HUES64 (cell line): ENCODE measurements at regions not wholly inside any gene's neighbourhood (a gene's known extent, or its start where the extent isn't known, plus 50 kb on each side); places are given as distances from the start of the nearest gene placed in this dataset.

Experiments used
- H3K27ac ChIP-seq: 2 replicates; pipeline ENCODE4 v1.7.0; 2013; ENCODE audit warnings: low read depth, low read length, inconsistent platforms
- H3K27me3 ChIP-seq: 2 replicates; pipeline ENCODE4 v1.6.1; 2013; ENCODE audit warnings: mild to moderate bottlenecking, low read length; ENCODE audit not compliant: insufficient read depth
- H3K36me3 ChIP-seq: 2 replicates; pipeline ENCODE4 v1.6.1; 2013; ENCODE audit warnings: mild to moderate bottlenecking, low read length; ENCODE audit not compliant: insufficient read depth
- H3K4me1 ChIP-seq: 2 replicates; pipeline ENCODE4 v1.6.1; 2013; ENCODE audit warnings: mild to moderate bottlenecking, low read length, moderate library complexity; ENCODE audit not compliant: insufficient read depth
- H3K4me3 ChIP-seq: 2 replicates; pipeline ENCODE4 v1.5.1; 2013; ENCODE audit warnings: mild to moderate bottlenecking, low read length, moderate library complexity
- H3K9ac ChIP-seq: 2 replicates; pipeline ENCODE4 v1.6.1; 2013; ENCODE audit warnings: mild to moderate bottlenecking, low read depth, low read length
- H3K9me3 ChIP-seq: 2 replicates; pipeline ENCODE4 v1.6.1; 2013; ENCODE audit warnings: low read depth, low read length; ENCODE audit not compliant: insufficient read depth
- WGBS: fragments of 150-250, 120-280 bp; methylation state at CpG from one replicate; pipeline ENCODE4 v1.1.7; 2013; ENCODE audit warnings: missing lambda C conversion rate; 5-methylcytosine and 5-hydroxymethylcytosine counted together

DNA sequence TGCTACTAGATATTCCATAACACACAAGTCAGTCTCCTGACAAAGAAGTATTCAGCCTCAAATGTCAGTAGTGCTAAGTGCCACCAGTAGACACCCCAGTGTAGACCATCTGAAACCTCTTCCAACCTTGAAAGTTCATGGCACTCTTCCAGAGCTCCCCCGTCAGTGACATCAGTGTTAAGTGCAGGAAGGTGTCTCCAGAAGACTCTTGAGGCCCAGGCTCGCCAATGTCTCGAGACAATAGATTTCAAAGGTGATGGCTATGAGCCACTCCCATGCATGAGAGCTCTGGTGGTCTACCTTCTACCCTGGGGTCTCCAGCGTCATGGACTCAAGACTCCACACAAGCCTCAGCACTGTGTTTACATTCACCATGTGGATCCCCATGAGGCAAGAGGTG lies 183.8 kb downstream of the SMAD2 start:
- Histone ChIP-seq H3K36me3 (no peaks in the 10 kb centered on the region), H3K4me1 (no peaks in the 10 kb centered on the region), H3K27ac (no peak overlapping the region), H3K9me3 (no peaks in the 10 kb centered on the region), H3K27me3 (peaks cover 8% of the 10 kb centered on the region), H3K4me3 (no peak overlapping the region), H3K9ac (no peak overlapping the region)
- 93% methylated on average over 4 of the region's 4 CpGs for whole genome bisulfite sequencing

DNA sequence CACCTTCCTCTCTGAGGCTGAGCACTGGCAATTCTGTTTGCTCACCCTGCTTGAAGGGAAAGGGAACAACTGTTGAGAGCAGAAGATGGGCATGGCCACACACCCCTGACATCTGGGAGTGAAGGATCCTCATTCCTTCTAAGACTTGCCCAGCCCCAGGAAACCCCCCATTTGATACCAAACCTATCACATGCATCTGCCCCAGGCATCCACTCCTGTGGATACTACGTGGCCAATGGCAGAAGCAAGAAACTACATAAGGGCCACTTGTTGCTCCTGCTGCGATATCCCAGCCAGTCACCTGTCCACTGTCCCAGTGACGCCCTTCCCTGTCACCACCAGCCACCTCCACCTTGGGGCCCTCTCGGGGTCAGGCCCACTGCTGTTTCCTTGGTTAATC lies 185.2 kb downstream of the SMAD2 start:
- WGBS, result 93% methylated on average over 4 of the region's 4 CpGs
- Histone ChIP-seq H3K9me3 (no peaks in the 10 kb centered on the region), H3K36me3 (no peaks in the 10 kb centered on the region), H3K4me1 (no peaks in the 10 kb centered on the region), H3K27ac (no peak overlapping the region), H3K4me3 (no peak overlapping the region), H3K27me3 (peaks cover 8% of the 10 kb centered on the region), H3K9ac (no peak overlapping the region)

- Histone ChIP-seq H3K9ac (no peak overlapping the region), H3K27me3 (no peaks in the 10 kb centered on the region), H3K4me3 (no peak overlapping the region), H3K27ac (no peak overlapping the region), H3K36me3 (no peaks in the 10 kb centered on the region), H3K4me1 (no peaks in the 10 kb centered on the region), H3K9me3 (no peaks in the 10 kb centered on the region)
- 95% methylated on average over 4 of the region's 4 CpGs for WGBS
Measured at GRCh38 chr18:47737956-47738355, 192.5 kb downstream of the SMAD2 start.

GRCh38 chr18:47737198-47737830 lies 193.1 kb downstream of the SMAD2 start:
- H3K9ac ChIP-seq, result no peak overlapping the region
- no peak overlapping the region for H3K27ac ChIP-seq
- H3K36me3 ChIP-seq, result no peaks in the 10 kb centered on the region
- 95% methylated on average over 12 of the region's 12 CpGs for WGBS
- H3K27me3 ChIP-seq, result no peaks in the 10 kb centered on the region
- H3K4me3 ChIP-seq, result no peak overlapping the region
- H3K4me1 ChIP-seq, result no peaks in the 10 kb centered on the region
- H3K9me3 ChIP-seq, result no peaks in the 10 kb centered on the region

GRCh38 chr18:47736376-47737140 lies 193.9 kb downstream of the SMAD2 start:
- no peak overlapping the region for H3K27ac ChIP-seq
- H3K36me3 ChIP-seq, result no peaks in the 10 kb centered on the region
- no peaks in the 10 kb centered on the region for H3K4me1 ChIP-seq
- no peaks in the 10 kb centered on the region for H3K27me3 ChIP-seq
- H3K9ac ChIP-seq, result no peak overlapping the region
- no peaks in the 10 kb centered on the region for H3K9me3 ChIP-seq
- H3K4me3 ChIP-seq, result no peak overlapping the region
- 92% methylated on average over 5 of the region's 5 CpGs for WGBS

DNA sequence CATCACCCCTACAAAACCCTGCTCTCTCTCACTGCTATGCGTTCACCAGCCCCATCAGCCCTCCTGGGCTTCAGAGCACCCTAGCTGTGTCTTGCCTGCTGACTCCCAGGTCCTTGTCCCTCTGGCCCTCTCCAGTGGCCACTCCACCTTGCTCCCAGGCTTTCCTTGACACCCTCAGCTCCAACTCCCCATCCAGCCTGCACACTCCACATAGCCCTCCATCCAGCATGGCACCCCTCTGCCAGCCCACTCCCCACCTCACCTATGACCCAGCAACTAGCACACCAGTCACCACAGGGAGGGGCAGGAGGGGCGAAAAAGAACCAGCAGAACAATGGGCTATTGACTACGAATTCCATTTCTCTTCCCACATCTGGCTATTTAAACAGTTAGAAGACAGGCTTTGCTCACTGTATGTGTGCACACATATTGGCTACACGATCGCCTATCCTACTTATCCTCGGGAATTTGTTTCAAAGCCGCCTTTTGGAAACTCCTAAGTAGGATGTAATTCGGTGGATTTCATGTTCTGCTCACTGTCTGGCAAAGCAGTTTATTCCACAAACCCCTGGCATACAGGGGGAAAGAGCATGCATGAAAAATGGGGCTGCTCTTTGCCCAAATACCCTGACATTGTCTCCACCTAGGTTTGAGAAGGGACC lies 195.3 kb downstream of the SMAD2 start:
- no peaks in the 10 kb centered on the region for H3K4me1 ChIP-seq
- WGBS, result 91% methylated on average over 8 of the region's 8 CpGs
- H3K27ac ChIP-seq, result no peak overlapping the region
- H3K4me3 ChIP-seq, result no peak overlapping the region
- no peaks in the 10 kb centered on the region for H3K27me3 ChIP-seq
- no peaks in the 10 kb centered on the region for H3K36me3 ChIP-seq
- no peak overlapping the region for H3K9ac ChIP-seq
- H3K9me3 ChIP-seq, result no peaks in the 10 kb centered on the region

- no peaks in the 10 kb centered on the region for H3K4me1 ChIP-seq
- H3K9ac ChIP-seq, result no peak overlapping the region
- no peaks in the 10 kb centered on the region for H3K36me3 ChIP-seq
- 87% methylated on average over 5 of the region's 5 CpGs for WGBS
- H3K9me3 ChIP-seq, result no peaks in the 10 kb centered on the region
- H3K27ac ChIP-seq, result no peak overlapping the region
- no peak overlapping the region for H3K4me3 ChIP-seq
- H3K27me3 ChIP-seq, result no peaks in the 10 kb centered on the region
Measured at GRCh38 chr18:47731276-47731675, 199.2 kb downstream of the SMAD2 start.

DNA sequence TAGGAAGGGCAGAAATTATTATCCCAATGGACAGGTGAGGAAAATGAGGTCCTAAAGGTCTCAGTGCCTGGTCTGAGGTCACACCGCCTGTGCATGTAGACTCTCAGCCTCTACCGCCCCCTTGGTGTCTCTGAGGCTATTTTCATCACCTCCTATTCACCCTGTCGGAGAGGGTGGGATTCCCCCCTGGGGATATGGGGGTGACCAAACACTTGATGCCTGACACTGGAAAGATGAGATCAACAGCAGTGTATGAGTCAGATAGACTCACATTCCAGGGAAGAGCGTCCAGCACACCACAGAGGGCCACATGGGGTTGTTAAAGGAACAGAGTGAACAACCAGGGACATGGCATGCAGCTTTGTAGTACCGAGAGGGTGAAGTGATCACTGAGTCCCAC lies 199.7 kb downstream of the SMAD2 start:
- no peaks in the 10 kb centered on the region for H3K4me1 ChIP-seq
- no peak overlapping the region for H3K4me3 ChIP-seq
- no peak overlapping the region for H3K27ac ChIP-seq
- no peaks in the 10 kb centered on the region for H3K27me3 ChIP-seq
- no peaks in the 10 kb centered on the region for H3K9me3 ChIP-seq
- no peak overlapping the region for H3K9ac ChIP-seq
- 87% methylated on average over 5 of the region's 5 CpGs for WGBS
- no peaks in the 10 kb centered on the region for H3K36me3 ChIP-seq

DNA sequence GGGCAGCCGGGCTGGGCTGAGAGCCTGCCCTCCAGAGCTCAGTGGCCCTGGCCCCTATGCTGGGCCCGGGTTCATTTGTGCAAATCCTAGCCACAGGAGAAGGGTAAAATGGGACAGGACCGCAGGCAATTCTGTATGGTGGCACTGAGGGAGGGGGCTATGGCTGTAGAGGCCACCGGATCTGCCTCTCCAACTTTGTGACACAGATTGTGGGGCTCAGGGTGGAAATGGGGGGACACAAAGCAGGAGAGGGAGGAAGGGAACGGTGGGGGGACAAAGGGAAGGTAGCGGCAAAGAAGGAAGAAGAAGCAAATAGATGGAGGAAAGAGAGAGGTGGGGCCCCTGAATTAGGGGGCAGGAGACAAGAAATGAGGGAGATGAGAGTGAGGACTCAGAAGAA lies 201.1 kb downstream of the SMAD2 start:
- Histone ChIP-seq H3K27me3 (no peaks in the 10 kb centered on the region), H3K27ac (no peak overlapping the region), H3K9me3 (no peaks in the 10 kb centered on the region), H3K36me3 (no peaks in the 10 kb centered on the region), H3K9ac (no peak overlapping the region), H3K4me1 (no peaks in the 10 kb centered on the region), H3K4me3 (no peak overlapping the region)
- 92% methylated on average over 6 of the region's 6 CpGs for WGBS

GRCh38 chr18:47728921-47729320 lies 201.5 kb downstream of the SMAD2 start:
- 89% methylated on average over 1 of the region's 2 CpGs for WGBS
- Histone ChIP-seq H3K27ac (no peak overlapping the region), H3K4me3 (no peak overlapping the region)

DNA sequence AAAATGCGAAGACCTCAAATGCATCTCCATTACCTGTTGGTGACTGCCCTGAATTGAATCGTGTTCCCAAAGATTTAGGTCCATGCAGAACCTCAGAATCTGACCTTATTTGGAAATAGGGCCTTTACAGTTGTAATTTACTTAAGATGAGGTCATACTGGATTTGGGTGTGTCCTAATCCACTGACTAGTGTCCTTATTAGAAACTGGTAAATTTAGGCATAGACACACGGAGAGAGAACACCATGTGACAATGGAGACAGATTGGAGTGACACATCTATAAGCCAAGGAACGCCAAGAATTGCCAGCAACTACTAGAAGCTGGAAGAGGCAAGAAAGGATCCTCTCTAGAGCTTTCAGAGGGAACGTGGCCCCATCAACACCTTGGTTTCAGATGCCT lies 203.1 kb downstream of the SMAD2 start:
- H3K9ac ChIP-seq, result no peak overlapping the region
- H3K4me1 ChIP-seq, result no peaks in the 10 kb centered on the region
- no peaks in the 10 kb centered on the region for H3K36me3 ChIP-seq
- H3K9me3 ChIP-seq, result no peaks in the 10 kb centered on the region
- 88% methylated on average over 5 of the region's 5 CpGs for WGBS
- no peaks in the 10 kb centered on the region for H3K27me3 ChIP-seq
- H3K27ac ChIP-seq, result no peak overlapping the region
- H3K4me3 ChIP-seq, result no peak overlapping the region

More at GRCh38 chr18:47728921-47729320, 201.5 kb downstream of the SMAD2 start:
- H3K36me3 ChIP-seq, result no peaks in the 10 kb centered on the region
- no peaks in the 10 kb centered on the region for H3K4me1 ChIP-seq
- H3K9ac ChIP-seq, result no peak overlapping the region
- H3K27me3 ChIP-seq, result no peaks in the 10 kb centered on the region
- no peaks in the 10 kb centered on the region for H3K9me3 ChIP-seq
